HG03460 (cell line): ENCODE measurements at regions not wholly inside any gene's neighbourhood (a gene's known extent, or its start where the extent isn't known, plus 50 kb on each side); places are given as distances from the start of the nearest gene placed in this dataset.

Experiments
- ATAC-seq: cut with Tn5 transposase; IDR thresholded peaks from one replicate; pipeline ENCODE4 v1.9.1; 2021; ENCODE audit not compliant: unreplicated experiment

- ATAC-seq: no peak
Measured at GRCh38 chr4:43903456-43903855, 545.2 kb downstream of the KCTD8 start.

GRCh38 chr4:43918377-43918776, 530.2 kb downstream of the KCTD8 start:
- ATAC-seq: no peak

GRCh38 chr4:43932448-43932847, 516.2 kb downstream of the KCTD8 start:
- no peak for ATAC-seq

DNA sequence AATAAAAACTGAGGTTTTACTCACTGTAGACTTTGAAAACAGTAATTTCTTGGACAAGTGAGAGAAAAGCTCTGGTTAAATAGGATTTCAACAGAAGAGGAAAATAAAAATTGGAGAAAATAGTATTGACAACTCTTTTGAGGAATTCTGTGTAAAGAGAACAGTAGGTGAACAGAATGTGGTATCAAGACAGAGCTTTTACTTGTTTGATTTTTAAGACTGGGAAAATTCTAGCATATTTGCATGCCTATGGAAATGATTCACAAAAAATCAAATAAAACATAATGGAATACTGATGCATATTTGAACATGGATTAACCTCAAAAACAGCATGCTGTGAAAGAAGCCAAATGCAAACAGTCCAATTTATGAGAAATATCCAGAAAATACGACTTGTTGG, 504.6 kb downstream of the KCTD8 start:
- no peak for ATAC-seq

DNA sequence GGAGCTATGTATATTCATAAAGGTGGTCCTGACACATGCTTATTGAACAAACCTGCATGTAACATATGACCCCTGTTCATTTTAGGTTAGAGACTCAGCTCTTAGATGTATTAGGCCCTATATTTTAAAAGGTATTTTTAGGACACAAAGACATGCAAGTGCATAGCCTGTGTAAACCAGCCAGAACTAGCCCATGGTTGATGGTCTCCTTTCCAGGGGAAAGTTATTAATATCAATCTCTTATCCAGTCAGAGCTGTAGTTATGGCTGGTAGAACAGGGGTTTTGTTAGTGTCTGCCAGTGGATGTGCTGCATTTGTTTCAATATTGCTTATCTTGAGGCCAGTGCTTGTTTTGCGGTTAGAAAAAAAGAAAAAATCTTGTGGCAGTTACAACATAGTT, 488.6 kb downstream of the KCTD8 start:
- no peak for ATAC-seq

DNA sequence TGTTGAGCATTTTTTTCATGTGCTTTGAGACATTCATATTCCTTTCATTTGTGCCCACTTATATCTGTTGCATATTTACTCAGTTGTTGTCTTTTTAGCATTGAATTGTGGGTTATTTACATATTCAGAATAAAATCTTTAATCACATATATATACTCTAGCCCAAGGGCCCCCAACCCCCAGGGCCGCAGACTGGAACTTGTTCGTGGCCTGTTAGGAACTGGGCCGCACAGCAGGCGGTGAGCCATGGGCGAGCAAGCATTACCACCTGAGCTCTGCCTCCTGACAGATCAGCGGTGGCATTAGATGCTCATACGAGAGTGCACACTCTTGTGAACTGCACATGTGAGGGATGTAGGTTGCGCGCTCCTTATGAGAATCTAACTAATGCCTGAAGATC, 480.6 kb downstream of the KCTD8 start:
- no peak for ATAC-seq

DNA sequence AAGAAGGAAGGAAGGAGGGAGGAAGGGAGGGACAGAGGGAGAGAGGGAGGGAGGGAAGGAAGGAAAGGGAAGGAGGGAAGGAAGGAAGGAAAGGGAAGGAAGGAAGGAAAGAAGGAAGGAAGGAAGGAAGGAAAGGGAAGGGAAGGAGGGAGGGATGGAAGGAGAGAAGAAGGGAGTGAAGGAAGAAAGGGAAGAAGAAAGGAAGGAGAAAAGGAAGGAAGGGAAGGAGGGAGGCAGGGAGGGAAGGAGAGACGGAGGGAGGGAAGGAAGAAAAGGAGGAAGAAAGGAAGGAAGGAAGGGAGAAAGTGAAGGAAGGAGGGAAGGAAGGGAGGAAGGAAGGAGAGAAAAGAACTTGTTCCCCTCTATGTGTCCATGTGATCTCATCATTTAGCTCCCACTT, 465.0 kb downstream of the KCTD8 start:
- ATAC-seq: no peak

GRCh38 chr4:43987331-43987944, 461.2 kb downstream of the KCTD8 start:
- ATAC-seq: no peak

- no peak for ATAC-seq
Measured at GRCh38 chr4:43990551-43990950, 458.1 kb downstream of the KCTD8 start.

- ATAC-seq: no peak
Measured at GRCh38 chr4:43990963-43991362, 457.6 kb downstream of the KCTD8 start.

DNA sequence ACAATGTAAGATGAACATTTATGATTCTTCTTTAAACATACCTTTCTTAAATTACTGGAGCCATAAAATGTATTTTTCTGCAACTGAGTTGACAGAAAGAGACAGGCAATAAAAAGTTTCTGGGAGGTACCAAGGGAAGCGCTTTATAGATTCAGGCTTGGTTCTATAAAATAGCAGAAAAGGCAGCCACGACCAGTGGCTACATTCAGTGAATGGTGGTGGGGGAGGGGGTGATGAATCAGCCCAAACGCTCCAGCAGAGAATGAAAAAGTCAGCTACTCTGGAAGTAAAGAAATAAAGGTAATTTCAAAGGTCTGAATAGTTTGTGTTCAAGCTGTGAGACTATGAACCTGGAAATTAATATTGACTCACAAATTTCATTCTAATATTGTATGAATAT, 456.1 kb downstream of the KCTD8 start:
- no peak for ATAC-seq

DNA sequence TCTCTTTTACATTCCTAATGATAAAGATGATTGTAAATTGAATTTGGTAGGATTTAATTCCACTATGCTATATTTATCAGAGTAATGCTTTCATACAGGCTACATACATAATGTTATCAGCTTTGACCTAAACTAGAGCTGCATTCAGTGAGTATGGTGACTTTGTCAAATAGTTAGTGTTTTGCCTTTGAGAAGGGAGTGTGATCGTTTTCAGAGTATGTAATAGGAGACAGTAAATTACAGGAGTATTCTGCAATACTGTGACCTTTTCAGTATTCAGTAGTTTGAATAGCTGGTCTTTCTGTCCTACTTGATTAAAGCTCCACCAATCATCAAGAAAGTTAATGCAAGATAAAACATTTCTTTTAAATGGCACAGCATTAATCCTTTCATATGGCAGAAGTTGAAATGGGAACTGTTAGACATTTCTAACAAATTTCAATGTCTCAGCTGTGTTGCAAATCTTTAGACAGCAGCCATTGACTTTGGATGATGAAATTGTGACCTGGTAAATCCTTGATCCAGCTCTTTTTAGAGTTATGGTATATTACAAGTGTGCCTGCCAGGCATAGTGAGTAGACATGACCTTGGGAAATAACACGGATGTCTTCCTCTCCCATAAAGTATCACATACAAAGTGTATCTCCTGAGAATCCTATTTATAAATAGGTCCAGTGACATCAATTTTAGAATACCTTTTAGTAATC, 455.3 kb downstream of the KCTD8 start:
- no peak for ATAC-seq

- no peak for ATAC-seq
Measured at GRCh38 chr4:43999669-44000068, 448.9 kb downstream of the KCTD8 start.

DNA sequence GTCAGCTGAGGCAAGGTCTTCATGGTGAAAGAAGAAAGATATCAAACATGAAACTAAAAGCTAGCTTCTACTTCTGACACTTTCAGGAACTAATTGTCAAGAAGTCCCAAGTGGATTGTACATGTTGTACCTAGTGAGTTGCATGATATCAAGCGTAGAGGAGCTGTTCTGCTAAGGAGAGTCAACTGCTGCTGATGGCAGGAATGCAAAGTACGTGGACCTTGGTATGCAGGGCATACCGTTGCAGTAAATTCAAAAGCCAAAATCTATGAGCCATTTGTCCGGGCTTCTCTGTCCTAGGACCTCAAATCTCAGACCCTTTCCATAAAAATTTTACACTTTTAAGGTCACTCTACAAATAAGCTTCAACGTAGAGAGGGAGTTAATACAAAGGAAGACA, 446.2 kb downstream of the KCTD8 start:
- no peak for ATAC-seq

GRCh38 chr4:44016570-44017421, 431.8 kb downstream of the KCTD8 start:
- no peak for ATAC-seq

- no peak for ATAC-seq
Measured at GRCh38 chr4:44017422-44017739, 431.2 kb downstream of the KCTD8 start.

DNA sequence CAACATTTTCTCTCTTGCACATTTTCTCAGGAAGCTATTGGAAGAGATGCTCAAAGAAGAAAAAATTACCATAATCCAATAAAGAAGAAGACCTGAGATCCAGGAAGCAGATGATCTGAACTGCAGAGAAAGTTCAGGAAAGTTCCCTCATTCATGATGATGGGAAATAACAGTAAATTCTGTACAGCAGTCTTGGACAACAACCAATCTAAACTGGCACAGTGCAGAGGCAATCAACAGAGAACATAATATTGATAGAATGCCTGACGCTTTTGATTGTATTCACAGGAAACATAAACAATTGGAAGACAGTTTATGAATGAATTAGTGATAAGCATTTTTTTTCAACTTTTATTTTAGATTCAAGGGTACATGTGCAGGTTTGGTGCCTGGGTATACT, 428.9 kb downstream of the KCTD8 start:
- ATAC-seq: no peak

- ATAC-seq: no peak
Measured at GRCh38 chr4:44025376-44026020, 423.1 kb downstream of the KCTD8 start.

DNA sequence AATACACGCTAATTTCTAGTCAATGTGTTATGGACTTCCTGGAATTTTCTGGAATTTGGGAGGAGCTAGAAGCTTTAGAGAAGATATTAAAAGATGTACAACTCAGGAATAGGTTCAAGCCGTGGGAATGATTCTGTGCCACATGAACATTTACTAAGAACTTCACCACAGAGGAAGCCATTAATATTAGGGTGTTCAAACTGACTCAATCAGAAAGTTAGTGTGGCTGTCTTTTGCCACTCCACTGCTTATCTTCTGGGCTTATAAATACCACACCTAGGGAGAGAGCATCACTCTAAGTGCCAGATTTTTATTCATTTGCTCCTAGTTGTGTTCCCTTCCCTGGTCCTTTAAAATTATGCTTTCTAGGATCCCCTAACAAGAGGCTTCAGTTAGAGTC, 409.8 kb downstream of the KCTD8 start:
- ATAC-seq: no peak

GRCh38 chr4:44046491-44046890, 402.1 kb downstream of the KCTD8 start:
- no peak for ATAC-seq

- no peak for ATAC-seq
Measured at GRCh38 chr4:44056721-44057151, 391.9 kb downstream of the KCTD8 start.

GRCh38 chr4:44070843-44071242, 377.8 kb downstream of the KCTD8 start:
- no peak for ATAC-seq
